GM12878 (cell line): ENCODE measurements at regions not wholly inside any gene's neighbourhood (a gene's known extent, or its start where the extent isn't known, plus 50 kb on each side); places are given as distances from the start of the nearest gene placed in this dataset.

ENCODE experiments used
- ATAC-seq: fragments of 200-7000 bp; cut with Tn5 transposase; 3 replicates; pipeline ENCODE4 v1.9.1; 2020; ENCODE audit warnings: mild to moderate bottlenecking, moderate library complexity
- BruUV-seq: library from RNA; stranded (reverse); fragments of 400-500 nt; replicated peaks from 2 replicates; lab custom pipeline; 2021; lab: Mats Ljungman, UMichigan
- CTCF ChIA-PET: fragments of 300-600 bp; sonication (Branson Sonifier 250); formaldehyde crosslinking; extraction: SDS; loops from one replicate; lab custom pipeline; 2021; ENCODE audit warnings: inconsistent platforms; lab: Yijun Ruan, JAX
- POLR2A ChIA-PET: fragments of 350-600 bp; formaldehyde crosslinking; extraction: SDS; loops from one replicate; lab custom pipeline; 2021; ENCODE audit warnings: inconsistent platforms; lab: Charles Lee
- RAD21 ChIA-PET: fragments of 300-600 bp; sonication (Branson Sonifier 250); formaldehyde crosslinking; loops from one replicate; lab custom pipeline; 2023; ENCODE audit warnings: antibody characterized with exemption; ENCODE audit not compliant: unreplicated experiment; lab: Charles Lee
- SMC1A ChIA-PET: fragments of 300-600 bp; sonication (Branson Sonifier 250); formaldehyde crosslinking; loops from one replicate; lab custom pipeline; 2023; ENCODE audit not compliant: unreplicated experiment, uncharacterized antibody; lab: Charles Lee
- DNase-seq: peaks from one replicate; pipeline ENCODE4 v3.0.0-alpha.2; 2011; ENCODE audit warnings: low read depth, low spot score
- FAIRE-seq: peaks from 3 replicates; lab custom pipeline; 2011; peaks lifted over from hg19 to GRCh38; lab: Jason Lieb, UNC
- H2AFZ ChIP-seq: 2 replicates; pipeline ENCODE4 v1.6.0; 2011; ENCODE audit warnings: low read depth, low read length, control low read depth; ENCODE audit not compliant: control insufficient read depth
- H3K27ac ChIP-seq: 2 replicates; pipeline ENCODE4 v1.5.1; 2011; ENCODE audit warnings: control low read depth; ENCODE audit not compliant: control insufficient read depth, insufficient read depth
- H3K27me3 ChIP-seq, 2 experiments: replicated peaks in 1 of 2; 2 replicates each; pipeline versions ENCODE4 v1.6.0 to v1.6.1; 2011; ENCODE audit warnings: low read length in 1 of 2; ENCODE audit not compliant: control insufficient read depth in 2 of 2, insufficient read depth in 2 of 2
- H3K36me3 ChIP-seq, 2 experiments: 2 replicates each; pipeline ENCODE4 v1.5.1; 2011; ENCODE audit warnings: low read length in 1 of 2; ENCODE audit not compliant: control insufficient read depth in 2 of 2, insufficient read depth in 2 of 2
- H3K4me1 ChIP-seq: 2 replicates; pipeline ENCODE4 v1.6.1; 2011; ENCODE audit warnings: mild to moderate bottlenecking, low read length, moderate library complexity, mixed read lengths; ENCODE audit not compliant: control insufficient read depth, insufficient read depth
- H3K4me2 ChIP-seq: 2 replicates; pipeline ENCODE4 v1.6.0; 2011; ENCODE audit warnings: control low read depth; ENCODE audit not compliant: control insufficient read depth, insufficient read depth
- H3K4me3 ChIP-seq: fragments of 200-600 bp; sonication (generic); 2 replicates; pipeline ENCODE4 v1.5.1; 2016
- H3K79me2 ChIP-seq: 2 replicates; pipeline ENCODE4 v1.6.0; 2011; ENCODE audit warnings: low read length; ENCODE audit not compliant: control insufficient read depth, insufficient read depth
- H3K9ac ChIP-seq: 2 replicates; pipeline ENCODE4 v1.8.0; 2011; ENCODE audit warnings: low read length, control low read depth, mixed read lengths; ENCODE audit not compliant: control insufficient read depth, insufficient read depth
- H3K9me3 ChIP-seq: replicated peaks from 3 replicates; pipeline ENCODE4 v1.5.1; 2011; ENCODE audit warnings: mild to moderate bottlenecking, low read length; ENCODE audit not compliant: control insufficient read depth, insufficient read depth
- H4K20me1 ChIP-seq: 2 replicates; pipeline ENCODE4 v1.6.0; 2011; ENCODE audit not compliant: control insufficient read depth, insufficient read depth
- CREM ChIP-seq: IDR thresholded peaks from 2 replicates; pipeline ENCODE4 v1.6.1; 2014; ENCODE audit warnings: antibody characterized with exemption, low read depth
- GABPA ChIP-seq: IDR thresholded peaks from 2 replicates; pipeline ENCODE4 v1.6.1; 2014; ENCODE audit warnings: antibody characterized with exemption, low read depth, mild to moderate bottlenecking, inconsistent platforms
- POLR2AphosphoS2 ChIP-seq: IDR thresholded peaks from 2 replicates; pipeline ENCODE4 v1.6.1; 2011; ENCODE audit warnings: low read depth, mild to moderate bottlenecking, low read length, improper control_type of control experiment, moderate library complexity
- TAF1 ChIP-seq: IDR thresholded peaks from 2 replicates; pipeline ENCODE4 v1.6.1; 2011; ENCODE audit warnings: mild to moderate bottlenecking, low read depth, low read length, borderline replicate concordance
- TCF7 ChIP-seq: IDR thresholded peaks from 2 replicates; pipeline ENCODE4 v1.6.1; 2014; ENCODE audit warnings: antibody characterized with exemption, borderline replicate concordance
- WGBS: methylation state at CpG from one replicate; pipeline ENCODE4 v1.1.6; 2016; ENCODE audit warnings: low lambda C conversion rate; ENCODE audit not compliant: insufficient replicate concordance, insufficient coverage; ENCODE audit errors: missing lambda C conversion rate; 5-methylcytosine and 5-hydroxymethylcytosine counted together
- in situ Hi-C: fragments of 300-500 bp; cut with MboI; formaldehyde crosslinking; loops from 9 replicates; pipeline ENCODE4 v1.14.3; 2018; ENCODE audit warnings: mixed read lengths
- intact Hi-C: fragments of 100-400 bp; cut with micrococcal nuclease; formaldehyde crosslinking; loops from one replicate; pipeline ENCODE4 v1.14.2; 2022; ENCODE audit not compliant: unreplicated experiment
- TF ChIP-seq, protein P1 (sequence below): fragments of 450-650 bp; IDR thresholded peaks from 2 replicates; pipeline ENCODE4 v1.6.1; 2017; ENCODE audit warnings: mild to moderate bottlenecking, moderate library complexity

GRCh38 chr9:135280666-135281065 is 193.2 kb downstream of the OLFM1 start (continued):
- TF ChIP-seq, protein P1, sequence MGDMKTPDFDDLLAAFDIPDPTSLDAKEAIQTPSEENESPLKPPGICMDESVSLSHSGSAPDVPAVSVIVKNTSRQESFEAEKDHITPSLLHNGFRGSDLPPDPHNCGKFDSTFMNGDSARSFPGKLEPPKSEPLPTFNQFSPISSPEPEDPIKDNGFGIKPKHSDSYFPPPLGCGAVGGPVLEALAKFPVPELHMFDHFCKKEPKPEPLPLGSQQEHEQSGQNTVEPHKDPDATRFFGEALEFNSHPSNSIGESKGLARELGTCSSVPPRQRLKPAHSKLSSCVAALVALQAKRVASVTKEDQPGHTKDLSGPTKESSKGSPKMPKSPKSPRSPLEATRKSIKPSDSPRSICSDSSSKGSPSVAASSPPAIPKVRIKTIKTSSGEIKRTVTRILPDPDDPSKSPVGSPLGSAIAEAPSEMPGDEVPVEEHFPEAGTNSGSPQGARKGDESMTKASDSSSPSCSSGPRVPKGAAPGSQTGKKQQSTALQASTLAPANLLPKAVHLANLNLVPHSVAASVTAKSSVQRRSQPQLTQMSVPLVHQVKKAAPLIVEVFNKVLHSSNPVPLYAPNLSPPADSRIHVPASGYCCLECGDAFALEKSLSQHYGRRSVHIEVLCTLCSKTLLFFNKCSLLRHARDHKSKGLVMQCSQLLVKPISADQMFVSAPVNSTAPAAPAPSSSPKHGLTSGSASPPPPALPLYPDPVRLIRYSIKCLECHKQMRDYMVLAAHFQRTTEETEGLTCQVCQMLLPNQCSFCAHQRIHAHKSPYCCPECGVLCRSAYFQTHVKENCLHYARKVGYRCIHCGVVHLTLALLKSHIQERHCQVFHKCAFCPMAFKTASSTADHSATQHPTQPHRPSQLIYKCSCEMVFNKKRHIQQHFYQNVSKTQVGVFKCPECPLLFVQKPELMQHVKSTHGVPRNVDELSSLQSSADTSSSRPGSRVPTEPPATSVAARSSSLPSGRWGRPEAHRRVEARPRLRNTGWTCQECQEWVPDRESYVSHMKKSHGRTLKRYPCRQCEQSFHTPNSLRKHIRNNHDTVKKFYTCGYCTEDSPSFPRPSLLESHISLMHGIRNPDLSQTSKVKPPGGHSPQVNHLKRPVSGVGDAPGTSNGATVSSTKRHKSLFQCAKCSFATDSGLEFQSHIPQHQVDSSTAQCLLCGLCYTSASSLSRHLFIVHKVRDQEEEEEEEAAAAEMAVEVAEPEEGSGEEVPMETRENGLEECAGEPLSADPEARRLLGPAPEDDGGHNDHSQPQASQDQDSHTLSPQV = no peak
- TF ChIP-seq TCF7 (no peak), TAF1 (no peak), GABPA (no peak), POLR2AphosphoS2 (no peak)

DNA sequence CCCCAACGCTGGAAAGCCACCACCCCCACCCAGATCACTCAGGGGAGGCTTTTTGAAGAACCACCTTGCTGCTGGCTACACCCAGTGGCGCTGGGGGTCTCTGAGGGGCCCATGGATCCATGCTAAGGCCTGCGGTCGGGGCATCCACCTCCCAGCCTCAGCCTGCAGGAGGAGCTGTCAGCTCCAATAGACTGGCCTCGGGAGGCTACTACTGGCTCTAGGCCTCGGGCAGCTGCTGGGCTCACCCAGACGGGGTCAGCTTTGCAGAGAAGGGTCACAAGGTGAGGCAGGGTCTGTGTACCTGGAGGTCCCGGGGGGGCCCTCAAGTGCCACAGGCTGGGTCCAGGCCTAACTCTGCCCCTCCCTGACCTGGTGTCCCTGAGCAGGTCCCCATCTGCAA is 193.7 kb downstream of the OLFM1 start:
- no peak overlapping the region for H3K27ac ChIP-seq
- TF ChIP-seq CREM = no peak
- RAD21 ChIA-PET = no interaction called here
- no peaks in the 10 kb centered on the region; the same call in 2 of the 3 replicates for H3K9me3 ChIP-seq
- no peak overlapping the region for H3K9ac ChIP-seq
- H3K4me1 ChIP-seq = no peaks in the 10 kb centered on the region
- no peaks in the 10 kb centered on the region for H3K36me3 ChIP-seq
- SMC1A ChIA-PET = interaction anchor here (0.6 kb wide), 2 partner anchors 127 to 474 kb away, joined by 3 read pairs; no protein-coding TSS in a partner anchor
- no peaks in the 10 kb centered on the region for H3K79me2 ChIP-seq
- POLR2A ChIA-PET = no interaction called here
- CTCF ChIA-PET = no interaction called here
- DNase-seq (no peak), FAIRE-seq (no peak), ATAC-seq (no peak)
- no TSS peak for BruUV-seq
- no peak overlapping the region for H3K4me3 ChIP-seq
- no peaks in the 10 kb centered on the region; a peak in 1 of 4 replicates for H3K27me3 ChIP-seq
- intact Hi-C loops (no loop called here), in situ Hi-C loops (no loop called here)
- under 1% methylated on average over 8 of the region's 8 CpGs for WGBS
- H4K20me1 ChIP-seq = no peaks in the 10 kb centered on the region
- no peak overlapping the region for H3K4me2 ChIP-seq
- no peak overlapping the region for H2AFZ ChIP-seq
